ENCODE measurements at regions not wholly inside any gene's neighbourhood (a gene's known extent, or its start where the extent isn't known, plus 50 kb on each side); places are given as distances from the start of the nearest gene placed in this dataset.

DNA sequence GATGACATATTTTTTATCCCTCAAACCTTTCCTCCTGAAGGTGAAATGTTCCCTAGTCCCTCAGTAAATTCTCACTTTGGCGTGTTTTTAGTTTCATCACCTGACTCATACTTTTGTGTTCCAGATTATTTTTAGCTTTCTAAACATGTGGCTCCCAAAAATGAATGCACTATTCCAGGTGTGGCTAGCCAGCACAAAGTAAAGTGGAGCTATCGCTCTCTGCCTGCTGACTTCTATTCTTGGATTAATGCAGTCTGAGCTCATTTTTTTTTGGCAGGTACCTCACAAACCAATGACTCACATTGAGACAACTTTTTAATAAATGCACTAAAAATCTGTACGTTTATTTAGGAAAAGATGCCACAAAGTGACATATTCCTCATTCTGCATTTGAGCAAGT lies 58.8 kb upstream of the LANCL2 start:
- TF ChIP-seq CTCF (IDR thresholded peaks at IDR 0.05; ENCODE audit: borderline replicate concordance, extremely low read depth, low read length, poor library complexity, severe bottlenecking): no peak
- no peak for TF ChIP-seq EZH2 (IDR thresholded peaks at IDR 0.05; ENCODE audit: borderline replicate concordance, low read depth, low read length, severe bottlenecking)
